ENCODE measurements at regions not wholly inside any gene's neighbourhood (a gene's known extent, or its start where the extent isn't known, plus 50 kb on each side); places are given as distances from the start of the nearest gene placed in this dataset.
"Not testable (repeated sequence)": the region's sequence is repeated elsewhere in the genome, so short reads cannot be mapped to it uniquely, and the experiment has no call there.

GRCh38 chr6:834190-834589 lies 141.3 kb upstream of the EXOC2 start:
- in situ Hi-C loops (cut with HindIII; ENCODE audit: low sequenced_read_pairs): no loop called here

GRCh38 chr6:832804-833203 lies 139.9 kb upstream of the EXOC2 start:
- in situ Hi-C loops (cut with HindIII; ENCODE audit: low sequenced_read_pairs): not testable (repeated sequence)

GRCh38 chr6:830667-831327 lies 137.9 kb upstream of the EXOC2 start:
- in situ Hi-C loops (cut with HindIII; ENCODE audit: low sequenced_read_pairs): no loop called here

GRCh38 chr6:829656-830055 lies 136.7 kb upstream of the EXOC2 start:
- in situ Hi-C loops (cut with HindIII; ENCODE audit: low sequenced_read_pairs): no loop called here

- in situ Hi-C loops (cut with HindIII; ENCODE audit: low sequenced_read_pairs): no loop called here
Observed at GRCh38 chr6:827431-827830, 134.5 kb upstream of the EXOC2 start.

GRCh38 chr6:819122-819521 lies 126.2 kb upstream of the EXOC2 start:
- in situ Hi-C loops (cut with HindIII; ENCODE audit: low sequenced_read_pairs): no loop called here

GRCh38 chr6:818196-818595 lies 125.3 kb upstream of the EXOC2 start:
- in situ Hi-C loops (cut with HindIII; ENCODE audit: low sequenced_read_pairs): no loop called here

GRCh38 chr6:816510-817084 lies 123.7 kb upstream of the EXOC2 start:
- in situ Hi-C loops (cut with HindIII; ENCODE audit: low sequenced_read_pairs): no loop called here

- in situ Hi-C loops (cut with HindIII; ENCODE audit: low sequenced_read_pairs): no loop called here
Observed at GRCh38 chr6:815348-815738, 122.4 kb upstream of the EXOC2 start.

- in situ Hi-C loops (cut with HindIII; ENCODE audit: low sequenced_read_pairs): no loop called here
Observed at GRCh38 chr6:814378-815347, 121.7 kb upstream of the EXOC2 start.

GRCh38 chr6:811831-812230 lies 118.9 kb upstream of the EXOC2 start:
- in situ Hi-C loops (cut with HindIII; ENCODE audit: low sequenced_read_pairs): no loop called here

GRCh38 chr6:811191-811590 lies 118.3 kb upstream of the EXOC2 start:
- in situ Hi-C loops (cut with HindIII; ENCODE audit: low sequenced_read_pairs): no loop called here

GRCh38 chr6:804771-805170 lies 111.8 kb upstream of the EXOC2 start:
- in situ Hi-C loops (cut with HindIII; ENCODE audit: low sequenced_read_pairs): no loop called here

- in situ Hi-C loops (cut with HindIII; ENCODE audit: low sequenced_read_pairs): no loop called here
Observed at GRCh38 chr6:804317-804716, 111.4 kb upstream of the EXOC2 start.

- in situ Hi-C loops (cut with HindIII; ENCODE audit: low sequenced_read_pairs): no loop called here
Observed at GRCh38 chr6:803191-803977, 110.4 kb upstream of the EXOC2 start.

GRCh38 chr6:802701-803100 lies 109.8 kb upstream of the EXOC2 start:
- in situ Hi-C loops (cut with HindIII; ENCODE audit: low sequenced_read_pairs): no loop called here

GRCh38 chr6:802223-802622 lies 109.3 kb upstream of the EXOC2 start:
- in situ Hi-C loops (cut with HindIII; ENCODE audit: low sequenced_read_pairs): not testable (repeated sequence)

GRCh38 chr6:799769-800168 lies 106.8 kb upstream of the EXOC2 start:
- in situ Hi-C loops (cut with HindIII; ENCODE audit: low sequenced_read_pairs): loop anchor here (25.0 kb wide), 1 partner anchor 563 kb away; no protein-coding TSS in a partner anchor

GRCh38 chr6:797479-798077 lies 104.6 kb upstream of the EXOC2 start:
- in situ Hi-C loops (cut with HindIII; ENCODE audit: low sequenced_read_pairs): loop anchor here (25.0 kb wide), 1 partner anchor 565 kb away; no protein-coding TSS in a partner anchor

- in situ Hi-C loops (cut with HindIII; ENCODE audit: low sequenced_read_pairs): loop anchor here (25.0 kb wide), 1 partner anchor 567 kb away; no protein-coding TSS in a partner anchor
Observed at GRCh38 chr6:795046-795685, 102.2 kb upstream of the EXOC2 start.

Data from endothelial cell of hepatic sinusoid (primary cell).